ENCODE measurements at regions not wholly inside any gene's neighbourhood (a gene's known extent, or its start where the extent isn't known, plus 50 kb on each side); places are given as distances from the start of the nearest gene placed in this dataset.

DNA sequence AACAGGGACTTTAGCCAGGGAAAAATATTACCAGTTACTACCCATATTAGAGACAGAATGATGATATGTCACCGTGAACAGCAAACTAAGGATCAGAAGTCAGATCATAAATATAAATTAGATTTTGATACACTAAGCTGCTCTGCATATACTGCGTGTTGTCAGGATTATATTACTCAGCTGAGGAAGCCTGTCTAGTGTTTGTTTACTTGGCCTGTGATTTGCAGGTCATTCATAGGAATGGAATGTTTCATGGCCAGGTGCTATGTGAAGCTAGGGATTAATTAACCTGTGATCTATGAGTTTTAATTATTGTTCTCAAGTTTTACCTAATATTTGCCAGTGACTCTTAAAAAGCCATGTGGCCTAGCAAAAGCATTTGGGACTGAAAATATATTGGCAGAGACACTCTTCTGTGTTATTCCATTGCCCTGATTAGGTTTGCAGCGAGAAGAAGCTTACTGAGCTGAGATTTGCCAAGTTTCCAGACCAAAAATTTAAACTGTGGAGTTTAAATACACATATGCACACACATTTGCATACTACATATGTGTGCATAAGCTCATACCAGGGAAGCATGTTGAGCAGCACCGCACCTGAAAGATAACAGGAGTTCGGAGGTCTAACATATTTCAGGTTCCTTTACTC is 496.3 kb upstream of the GRIA1 start:
- TF ChIP-seq YY1 (IDR thresholded peaks at IDR 0.05; ENCODE audit: low read depth) (no peak), RAD21 (IDR thresholded peaks at IDR 0.05; ENCODE audit: low read depth) (no peak), EGR1 (IDR thresholded peaks at IDR 0.05) (no peak), FOXM1 (IDR thresholded peaks at IDR 0.05; ENCODE audit: borderline replicate concordance, low read depth) (no peak), ZBTB7A (IDR thresholded peaks at IDR 0.05; ENCODE audit: low read depth) (no peak), TCF12 (IDR thresholded peaks at IDR 0.05; ENCODE audit: low read depth) (no peak), EP300 (IDR thresholded peaks at IDR 0.05; ENCODE audit: borderline replicate concordance) (no peak), TEAD4 (IDR thresholded peaks at IDR 0.05) (no peak), NFIC (IDR thresholded peaks at IDR 0.05) (no peak), TAF1 (IDR thresholded peaks at IDR 0.05; ENCODE audit: low read depth) (no peak), CREB1 (IDR thresholded peaks at IDR 0.05; ENCODE audit: low read depth) (no peak), CEBPB (IDR thresholded peaks at IDR 0.05) (no peak), USF1 (IDR thresholded peaks at IDR 0.05) (no peak)
- TF ChIP-seq, protein P1, sequence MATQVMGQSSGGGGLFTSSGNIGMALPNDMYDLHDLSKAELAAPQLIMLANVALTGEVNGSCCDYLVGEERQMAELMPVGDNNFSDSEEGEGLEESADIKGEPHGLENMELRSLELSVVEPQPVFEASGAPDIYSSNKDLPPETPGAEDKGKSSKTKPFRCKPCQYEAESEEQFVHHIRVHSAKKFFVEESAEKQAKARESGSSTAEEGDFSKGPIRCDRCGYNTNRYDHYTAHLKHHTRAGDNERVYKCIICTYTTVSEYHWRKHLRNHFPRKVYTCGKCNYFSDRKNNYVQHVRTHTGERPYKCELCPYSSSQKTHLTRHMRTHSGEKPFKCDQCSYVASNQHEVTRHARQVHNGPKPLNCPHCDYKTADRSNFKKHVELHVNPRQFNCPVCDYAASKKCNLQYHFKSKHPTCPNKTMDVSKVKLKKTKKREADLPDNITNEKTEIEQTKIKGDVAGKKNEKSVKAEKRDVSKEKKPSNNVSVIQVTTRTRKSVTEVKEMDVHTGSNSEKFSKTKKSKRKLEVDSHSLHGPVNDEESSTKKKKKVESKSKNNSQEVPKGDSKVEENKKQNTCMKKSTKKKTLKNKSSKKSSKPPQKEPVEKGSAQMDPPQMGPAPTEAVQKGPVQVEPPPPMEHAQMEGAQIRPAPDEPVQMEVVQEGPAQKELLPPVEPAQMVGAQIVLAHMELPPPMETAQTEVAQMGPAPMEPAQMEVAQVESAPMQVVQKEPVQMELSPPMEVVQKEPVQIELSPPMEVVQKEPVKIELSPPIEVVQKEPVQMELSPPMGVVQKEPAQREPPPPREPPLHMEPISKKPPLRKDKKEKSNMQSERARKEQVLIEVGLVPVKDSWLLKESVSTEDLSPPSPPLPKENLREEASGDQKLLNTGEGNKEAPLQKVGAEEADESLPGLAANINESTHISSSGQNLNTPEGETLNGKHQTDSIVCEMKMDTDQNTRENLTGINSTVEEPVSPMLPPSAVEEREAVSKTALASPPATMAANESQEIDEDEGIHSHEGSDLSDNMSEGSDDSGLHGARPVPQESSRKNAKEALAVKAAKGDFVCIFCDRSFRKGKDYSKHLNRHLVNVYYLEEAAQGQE (IDR thresholded peaks at IDR 0.05; ENCODE audit: low read depth), result no peak
- TF ChIP-seq, protein P2, sequence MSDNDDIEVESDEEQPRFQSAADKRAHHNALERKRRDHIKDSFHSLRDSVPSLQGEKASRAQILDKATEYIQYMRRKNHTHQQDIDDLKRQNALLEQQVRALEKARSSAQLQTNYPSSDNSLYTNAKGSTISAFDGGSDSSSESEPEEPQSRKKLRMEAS (IDR thresholded peaks at IDR 0.05), result no peak

GRCh38 chr5:152995214-152995725 is 495.2 kb upstream of the GRIA1 start:
- TF ChIP-seq CEBPB (IDR thresholded peaks at IDR 0.05) (no peak), TCF12 (IDR thresholded peaks at IDR 0.05; ENCODE audit: low read depth) (no peak), TAF1 (IDR thresholded peaks at IDR 0.05; ENCODE audit: low read depth) (no peak), CREB1 (IDR thresholded peaks at IDR 0.05; ENCODE audit: low read depth) (no peak), RAD21 (IDR thresholded peaks at IDR 0.05; ENCODE audit: low read depth) (no peak), USF1 (IDR thresholded peaks at IDR 0.05) (no peak), FOXM1 (IDR thresholded peaks at IDR 0.05; ENCODE audit: borderline replicate concordance, low read depth) (no peak), ZBTB7A (IDR thresholded peaks at IDR 0.05; ENCODE audit: low read depth) (no peak), EGR1 (IDR thresholded peaks at IDR 0.05) (no peak)
- TF ChIP-seq, protein P2 (IDR thresholded peaks at IDR 0.05), result no peak

GRCh38 chr5:153005711-153006110 is 484.8 kb upstream of the GRIA1 start:
- TF ChIP-seq, protein P2 (IDR thresholded peaks at IDR 0.05), result no peak
- TF ChIP-seq EGR1 (IDR thresholded peaks at IDR 0.05), result no peak
- TF ChIP-seq TEAD4 (IDR thresholded peaks at IDR 0.05), result no peak
- no peak for TF ChIP-seq YY1 (IDR thresholded peaks at IDR 0.05; ENCODE audit: low read depth)
- no peak for TF ChIP-seq FOXM1 (IDR thresholded peaks at IDR 0.05; ENCODE audit: borderline replicate concordance, low read depth)
- TF ChIP-seq ZBTB7A (IDR thresholded peaks at IDR 0.05; ENCODE audit: low read depth), result no peak
- TF ChIP-seq CEBPB (IDR thresholded peaks at IDR 0.05), result no peak
- no peak for TF ChIP-seq USF1 (IDR thresholded peaks at IDR 0.05)
- no peak for TF ChIP-seq NFIC (IDR thresholded peaks at IDR 0.05)
- no peak for TF ChIP-seq RAD21 (IDR thresholded peaks at IDR 0.05; ENCODE audit: low read depth)
- TF ChIP-seq, protein P1 (IDR thresholded peaks at IDR 0.05; ENCODE audit: low read depth), result no peak
- no peak for TF ChIP-seq TAF1 (IDR thresholded peaks at IDR 0.05; ENCODE audit: low read depth)
- no peak for TF ChIP-seq TCF12 (IDR thresholded peaks at IDR 0.05; ENCODE audit: low read depth)
- TF ChIP-seq CREB1 (IDR thresholded peaks at IDR 0.05; ENCODE audit: low read depth), result no peak
- no peak for TF ChIP-seq EP300 (IDR thresholded peaks at IDR 0.05; ENCODE audit: borderline replicate concordance)

DNA sequence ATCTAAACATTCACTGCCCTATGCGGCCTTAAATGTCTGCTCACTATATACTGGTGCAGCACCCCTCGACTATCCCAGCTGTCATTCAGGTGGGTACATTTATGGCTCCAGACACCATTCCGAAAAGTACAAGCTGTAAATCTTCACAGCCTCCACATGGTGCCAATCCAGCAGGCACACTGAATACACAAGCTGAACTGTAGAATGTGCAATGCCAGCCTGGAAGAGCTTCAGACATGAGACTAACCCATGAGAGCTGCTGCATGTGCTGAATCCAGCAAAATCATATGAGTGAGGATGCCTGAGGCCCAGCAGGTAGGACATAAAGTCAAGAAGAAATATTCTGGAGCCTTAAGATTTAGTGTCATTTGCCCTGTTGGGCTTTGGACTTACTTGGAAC is 483.8 kb upstream of the GRIA1 start:
- TF ChIP-seq EP300 (IDR thresholded peaks at IDR 0.05; ENCODE audit: borderline replicate concordance) (no peak), FOXM1 (IDR thresholded peaks at IDR 0.05; ENCODE audit: borderline replicate concordance, low read depth) (no peak)
- TF ChIP-seq, protein P1 (IDR thresholded peaks at IDR 0.05; ENCODE audit: low read depth), result no peak

All from Ishikawa (cell line).